ENCODE measurements at regions not wholly inside any gene's neighbourhood (a gene's known extent, or its start where the extent isn't known, plus 50 kb on each side); places are given as distances from the start of the nearest gene placed in this dataset.

DNA sequence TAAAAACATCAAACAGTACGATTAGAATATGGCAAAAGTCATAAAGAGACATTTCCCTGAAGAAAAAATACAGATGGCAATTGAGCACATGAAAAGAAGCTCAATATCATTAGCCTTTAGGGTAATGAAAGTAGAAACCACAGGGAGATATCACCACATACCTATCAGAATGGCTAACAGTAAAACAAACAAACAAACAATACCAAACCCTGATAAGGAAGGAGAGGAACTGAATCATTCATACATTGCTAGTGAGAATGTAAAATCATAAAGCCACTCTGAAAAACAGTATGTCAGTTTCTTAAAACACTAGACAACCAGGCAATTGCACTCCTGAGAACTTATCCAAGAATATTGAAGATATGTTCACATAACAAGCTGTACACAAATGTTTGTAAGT is 1342.5 kb upstream of the SLC10A2 start:
- H3K4me2 ChIP-seq (ENCODE audit: insufficient read depth, low read length), result no peak overlapping the region
- H3K4me1 ChIP-seq (ENCODE audit: insufficient read depth, low read length), result no peaks in the 10 kb centered on the region
- no peaks in the 10 kb centered on the region for H3K9me3 ChIP-seq (ENCODE audit: low read depth, low read length)
- H3K27me3 ChIP-seq (ENCODE audit: insufficient read depth, low read length), result no peaks in the 10 kb centered on the region
- DNase-seq (ENCODE audit: insufficient read length, low spot score, missing footprints), result no peak
- no peak overlapping the region for H3K27ac ChIP-seq (ENCODE audit: low read depth, low read length)
- no peaks in the 10 kb centered on the region for H3K79me2 ChIP-seq (ENCODE audit: insufficient read depth, low read length)
- no peaks in the 10 kb centered on the region for H4K20me1 ChIP-seq (ENCODE audit: insufficient read depth, low read length)
- H2AFZ ChIP-seq (ENCODE audit: low read length), result no peak overlapping the region
- TF ChIP-seq, protein P1, sequence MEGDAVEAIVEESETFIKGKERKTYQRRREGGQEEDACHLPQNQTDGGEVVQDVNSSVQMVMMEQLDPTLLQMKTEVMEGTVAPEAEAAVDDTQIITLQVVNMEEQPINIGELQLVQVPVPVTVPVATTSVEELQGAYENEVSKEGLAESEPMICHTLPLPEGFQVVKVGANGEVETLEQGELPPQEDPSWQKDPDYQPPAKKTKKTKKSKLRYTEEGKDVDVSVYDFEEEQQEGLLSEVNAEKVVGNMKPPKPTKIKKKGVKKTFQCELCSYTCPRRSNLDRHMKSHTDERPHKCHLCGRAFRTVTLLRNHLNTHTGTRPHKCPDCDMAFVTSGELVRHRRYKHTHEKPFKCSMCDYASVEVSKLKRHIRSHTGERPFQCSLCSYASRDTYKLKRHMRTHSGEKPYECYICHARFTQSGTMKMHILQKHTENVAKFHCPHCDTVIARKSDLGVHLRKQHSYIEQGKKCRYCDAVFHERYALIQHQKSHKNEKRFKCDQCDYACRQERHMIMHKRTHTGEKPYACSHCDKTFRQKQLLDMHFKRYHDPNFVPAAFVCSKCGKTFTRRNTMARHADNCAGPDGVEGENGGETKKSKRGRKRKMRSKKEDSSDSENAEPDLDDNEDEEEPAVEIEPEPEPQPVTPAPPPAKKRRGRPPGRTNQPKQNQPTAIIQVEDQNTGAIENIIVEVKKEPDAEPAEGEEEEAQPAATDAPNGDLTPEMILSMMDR (IDR thresholded peaks at IDR 0.05; ENCODE audit: extremely low read depth, low read depth, low read length), result no peak
- no peaks in the 10 kb centered on the region for H3K36me3 ChIP-seq (ENCODE audit: insufficient read depth, low read length)
- H3K4me3 ChIP-seq (ENCODE audit: insufficient read depth, low read length), result no peak overlapping the region

DNA sequence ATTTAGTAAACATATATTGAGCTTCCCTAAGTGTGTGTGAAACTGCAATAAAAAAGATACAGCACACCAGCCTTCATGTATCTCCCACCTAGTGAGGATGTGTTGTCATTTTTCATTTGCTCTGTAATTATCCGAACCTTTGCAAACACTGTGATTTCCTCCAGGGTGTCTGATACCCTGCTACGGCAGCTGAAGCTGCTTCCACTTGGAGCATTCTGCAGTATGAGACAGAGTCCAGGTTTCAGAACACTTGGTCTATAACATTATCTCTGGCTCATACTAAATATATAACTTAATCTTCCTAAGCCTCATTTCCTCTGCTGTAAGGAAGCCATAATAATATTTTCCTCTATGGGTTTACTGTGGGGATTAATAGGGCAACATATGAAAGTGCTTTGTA is 1338.1 kb upstream of the SLC10A2 start:
- no peaks in the 10 kb centered on the region for H3K27me3 ChIP-seq (ENCODE audit: insufficient read depth, low read length)
- H4K20me1 ChIP-seq (ENCODE audit: insufficient read depth, low read length), result no peaks in the 10 kb centered on the region
- H3K79me2 ChIP-seq (ENCODE audit: insufficient read depth, low read length), result no peaks in the 10 kb centered on the region
- H3K4me3 ChIP-seq (ENCODE audit: insufficient read depth, low read length), result no peak overlapping the region
- H3K36me3 ChIP-seq (ENCODE audit: insufficient read depth, low read length), result no peaks in the 10 kb centered on the region
- no peak overlapping the region for H3K4me2 ChIP-seq (ENCODE audit: insufficient read depth, low read length)
- TF ChIP-seq, protein P1 (IDR thresholded peaks at IDR 0.05; ENCODE audit: extremely low read depth, low read depth, low read length), result no peak
- H3K4me1 ChIP-seq (ENCODE audit: insufficient read depth, low read length), result no peaks in the 10 kb centered on the region
- H3K9me3 ChIP-seq (ENCODE audit: low read depth, low read length), result no peaks in the 10 kb centered on the region
- H2AFZ ChIP-seq (ENCODE audit: low read length), result no peak overlapping the region
- no peak for DNase-seq (ENCODE audit: insufficient read length, low spot score, missing footprints)
- no peak overlapping the region for H3K27ac ChIP-seq (ENCODE audit: low read depth, low read length)

DNA sequence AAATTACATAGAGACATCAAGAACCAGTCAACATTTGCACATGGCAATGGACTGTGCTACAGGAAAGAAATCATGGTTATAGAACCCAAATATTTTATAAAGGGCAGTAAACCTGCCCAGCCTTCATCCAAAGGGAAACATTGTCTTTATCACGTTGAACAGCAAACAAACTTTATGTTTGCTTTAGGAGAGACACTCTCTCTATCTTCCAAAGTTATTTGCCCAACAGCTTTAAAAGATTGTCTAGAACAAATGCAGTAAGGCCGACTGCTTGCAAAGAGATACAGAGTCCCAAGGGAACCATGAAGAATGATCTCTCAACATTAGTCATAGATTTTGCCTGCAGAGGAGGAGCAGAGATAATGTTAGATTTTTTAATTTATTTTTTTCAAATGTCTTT is 1323.5 kb upstream of the SLC10A2 start:
- no peaks in the 10 kb centered on the region for H3K4me1 ChIP-seq (ENCODE audit: insufficient read depth, low read length)
- H3K4me2 ChIP-seq (ENCODE audit: insufficient read depth, low read length), result no peak overlapping the region
- no peak overlapping the region for H3K4me3 ChIP-seq (ENCODE audit: insufficient read depth, low read length)
- H3K27me3 ChIP-seq (ENCODE audit: insufficient read depth, low read length), result no peaks in the 10 kb centered on the region
- H2AFZ ChIP-seq (ENCODE audit: low read length), result no peak overlapping the region
- TF ChIP-seq, protein P1 (IDR thresholded peaks at IDR 0.05; ENCODE audit: extremely low read depth, low read depth, low read length), result no peak
- no peaks in the 10 kb centered on the region for H4K20me1 ChIP-seq (ENCODE audit: insufficient read depth, low read length)
- no peaks in the 10 kb centered on the region for H3K36me3 ChIP-seq (ENCODE audit: insufficient read depth, low read length)
- DNase-seq (ENCODE audit: insufficient read length, low spot score, missing footprints), result no peak
- no peaks in the 10 kb centered on the region for H3K79me2 ChIP-seq (ENCODE audit: insufficient read depth, low read length)
- no peak overlapping the region for H3K27ac ChIP-seq (ENCODE audit: low read depth, low read length)
- peaks cover 3% of the 10 kb centered on the region for H3K9me3 ChIP-seq (ENCODE audit: low read depth, low read length)

DNA sequence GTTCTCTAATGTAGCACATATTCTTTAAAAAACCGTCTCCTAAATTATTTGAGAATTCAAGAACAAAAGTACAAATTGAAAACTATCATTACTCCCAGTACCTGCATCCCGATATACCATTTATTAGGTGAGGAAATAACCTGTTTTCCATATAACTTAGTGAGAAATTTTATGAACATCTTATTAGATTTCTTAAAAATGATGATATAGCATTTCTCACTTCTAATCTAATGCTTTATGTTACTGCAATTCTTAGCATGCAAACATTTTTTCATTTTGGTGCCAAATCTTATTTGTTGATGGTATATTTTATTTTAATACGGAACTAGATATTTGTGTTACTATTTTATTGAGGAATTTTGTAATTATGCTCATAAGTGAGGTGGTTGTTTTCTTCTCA is 1321.3 kb upstream of the SLC10A2 start:
- Histone ChIP-seq H3K4me2 (ENCODE audit: insufficient read depth, low read length) (no peak overlapping the region), H3K4me1 (ENCODE audit: insufficient read depth, low read length) (no peaks in the 10 kb centered on the region), H3K36me3 (ENCODE audit: insufficient read depth, low read length) (no peaks in the 10 kb centered on the region), H3K27me3 (ENCODE audit: insufficient read depth, low read length) (no peaks in the 10 kb centered on the region), H3K27ac (ENCODE audit: low read depth, low read length) (no peak overlapping the region), H3K9me3 (ENCODE audit: low read depth, low read length) (peaks cover 3% of the 10 kb centered on the region), H4K20me1 (ENCODE audit: insufficient read depth, low read length) (no peaks in the 10 kb centered on the region), H2AFZ (ENCODE audit: low read length) (no peak overlapping the region), H3K4me3 (ENCODE audit: insufficient read depth, low read length) (no peak overlapping the region), H3K79me2 (ENCODE audit: insufficient read depth, low read length) (no peaks in the 10 kb centered on the region)
- DNase-seq (ENCODE audit: insufficient read length, low spot score, missing footprints), result no peak
- TF ChIP-seq, protein P1 (IDR thresholded peaks at IDR 0.05; ENCODE audit: extremely low read depth, low read depth, low read length), result no peak

Measured in osteoblast (primary cell).